Erythroblast (primary cell): ENCODE measurements at regions not wholly inside any gene's neighbourhood (a gene's known extent, or its start where the extent isn't known, plus 50 kb on each side); places are given as distances from the start of the nearest gene placed in this dataset.

Experiments used
- GATA1 ChIP-seq: IDR thresholded peaks from 2 replicates; pipeline ENCODE4 v1.6.1; 2011; ENCODE audit warnings: low read depth, mild to moderate bottlenecking, control low read depth, low read length, moderate library complexity
- POLR2A ChIP-seq: IDR thresholded peaks from 2 replicates; pipeline ENCODE4 v1.6.1; 2011; ENCODE audit warnings: mild to moderate bottlenecking, low read length

- TF ChIP-seq POLR2A (no peak), GATA1 (no peak)
Measured at GRCh38 chrX:121782544-121782943, 735.1 kb downstream of the GLUD2 start.
